GM23338 (cell line): ENCODE measurements at regions not wholly inside any gene's neighbourhood (a gene's known extent, or its start where the extent isn't known, plus 50 kb on each side); places are given as distances from the start of the nearest gene placed in this dataset.

Experiments
- CREB1 ChIP-seq: fragments of 250-450 bp; sonication (Bioruptor Pico); IDR thresholded peaks from 2 replicates; pipeline ENCODE4 v1.5.0; 2020; ENCODE audit warnings: low read depth, mild to moderate bottlenecking, moderate library complexity
- EZH2 ChIP-seq: fragments of 200-600 bp; sonication (generic); IDR thresholded peaks from one replicate; pipeline ENCODE4 v1.8.0; 2017; ENCODE audit warnings: antibody characterized with exemption, mild to moderate bottlenecking, low read depth; ENCODE audit not compliant: unreplicated experiment
- JUNB ChIP-seq: IDR thresholded peaks from one replicate; pipeline ENCODE4 v1.6.1; 2016; ENCODE audit warnings: antibody characterized with exemption; ENCODE audit not compliant: unreplicated experiment
- NANOG ChIP-seq: IDR thresholded peaks from 2 replicates; pipeline ENCODE4 v1.6.1; 2016; ENCODE audit warnings: antibody characterized with exemption, borderline replicate concordance
- POLR2AphosphoS5 ChIP-seq: IDR thresholded peaks from 2 replicates; pipeline ENCODE4 v1.6.1; 2016; ENCODE audit warnings: antibody characterized with exemption, low read depth
- ZNF331 ChIP-seq: fragments of 250-450 bp; sonication (Bioruptor Pico); IDR thresholded peaks from 2 replicates; pipeline ENCODE4 v1.5.0; 2020; ENCODE audit warnings: low read depth, mild to moderate bottlenecking, moderate library complexity
- TF ChIP-seq, protein P1 (sequence below), 2 experiments: fragments of 200-600 bp in 1 of 2; sonication (generic) in 1 of 2; conservative IDR thresholded peaks; 2 replicates each; pipeline versions ENCODE4 v1.5.1 to v1.6.1; 2016 to 2017; ENCODE audit warnings: antibody characterized with exemption in 2 of 2, low read depth in 2 of 2, mild to moderate bottlenecking in 2 of 2, moderate library complexity in 1 of 2
- TF ChIP-seq, protein P2 (sequence below): IDR thresholded peaks from 2 replicates; pipeline ENCODE4 v1.6.1; 2016; ENCODE audit warnings: antibody characterized with exemption
- TF ChIP-seq, protein P3 (sequence below): IDR thresholded peaks from one replicate; pipeline ENCODE4 v1.6.1; 2018; ENCODE audit warnings: antibody characterized with exemption; ENCODE audit not compliant: unreplicated experiment

DNA sequence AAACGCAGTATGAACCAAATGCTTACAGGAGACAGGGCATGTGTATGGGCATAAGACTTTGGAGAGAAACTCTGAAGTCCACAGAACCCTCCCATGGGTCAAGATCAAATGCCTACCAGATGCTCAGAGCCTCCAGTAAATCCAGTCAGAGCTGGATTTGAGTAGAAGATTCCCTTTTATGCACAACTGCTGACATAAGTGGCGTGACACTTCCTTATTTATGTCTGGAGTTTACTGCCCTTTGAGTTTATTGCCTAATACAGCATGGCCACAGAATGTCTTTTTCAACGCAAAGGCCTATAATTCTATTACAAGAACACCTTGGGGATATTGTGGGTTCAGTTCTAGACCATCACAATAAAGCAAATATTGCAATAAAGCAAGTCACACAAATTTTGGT, 220.0 kb upstream of the FOXQ1 start:
- TF ChIP-seq, protein P1, sequence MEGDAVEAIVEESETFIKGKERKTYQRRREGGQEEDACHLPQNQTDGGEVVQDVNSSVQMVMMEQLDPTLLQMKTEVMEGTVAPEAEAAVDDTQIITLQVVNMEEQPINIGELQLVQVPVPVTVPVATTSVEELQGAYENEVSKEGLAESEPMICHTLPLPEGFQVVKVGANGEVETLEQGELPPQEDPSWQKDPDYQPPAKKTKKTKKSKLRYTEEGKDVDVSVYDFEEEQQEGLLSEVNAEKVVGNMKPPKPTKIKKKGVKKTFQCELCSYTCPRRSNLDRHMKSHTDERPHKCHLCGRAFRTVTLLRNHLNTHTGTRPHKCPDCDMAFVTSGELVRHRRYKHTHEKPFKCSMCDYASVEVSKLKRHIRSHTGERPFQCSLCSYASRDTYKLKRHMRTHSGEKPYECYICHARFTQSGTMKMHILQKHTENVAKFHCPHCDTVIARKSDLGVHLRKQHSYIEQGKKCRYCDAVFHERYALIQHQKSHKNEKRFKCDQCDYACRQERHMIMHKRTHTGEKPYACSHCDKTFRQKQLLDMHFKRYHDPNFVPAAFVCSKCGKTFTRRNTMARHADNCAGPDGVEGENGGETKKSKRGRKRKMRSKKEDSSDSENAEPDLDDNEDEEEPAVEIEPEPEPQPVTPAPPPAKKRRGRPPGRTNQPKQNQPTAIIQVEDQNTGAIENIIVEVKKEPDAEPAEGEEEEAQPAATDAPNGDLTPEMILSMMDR (conservative IDR thresholded peaks at IDR 0.05; ENCODE audit: low read depth in 2 of 2), result no peak
- no peak for TF ChIP-seq JUNB
- TF ChIP-seq EZH2, result no peak
- TF ChIP-seq, protein P2, sequence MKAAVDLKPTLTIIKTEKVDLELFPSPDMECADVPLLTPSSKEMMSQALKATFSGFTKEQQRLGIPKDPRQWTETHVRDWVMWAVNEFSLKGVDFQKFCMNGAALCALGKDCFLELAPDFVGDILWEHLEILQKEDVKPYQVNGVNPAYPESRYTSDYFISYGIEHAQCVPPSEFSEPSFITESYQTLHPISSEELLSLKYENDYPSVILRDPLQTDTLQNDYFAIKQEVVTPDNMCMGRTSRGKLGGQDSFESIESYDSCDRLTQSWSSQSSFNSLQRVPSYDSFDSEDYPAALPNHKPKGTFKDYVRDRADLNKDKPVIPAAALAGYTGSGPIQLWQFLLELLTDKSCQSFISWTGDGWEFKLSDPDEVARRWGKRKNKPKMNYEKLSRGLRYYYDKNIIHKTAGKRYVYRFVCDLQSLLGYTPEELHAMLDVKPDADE, result no peak
- no peak for TF ChIP-seq POLR2AphosphoS5
- TF ChIP-seq, protein P3, sequence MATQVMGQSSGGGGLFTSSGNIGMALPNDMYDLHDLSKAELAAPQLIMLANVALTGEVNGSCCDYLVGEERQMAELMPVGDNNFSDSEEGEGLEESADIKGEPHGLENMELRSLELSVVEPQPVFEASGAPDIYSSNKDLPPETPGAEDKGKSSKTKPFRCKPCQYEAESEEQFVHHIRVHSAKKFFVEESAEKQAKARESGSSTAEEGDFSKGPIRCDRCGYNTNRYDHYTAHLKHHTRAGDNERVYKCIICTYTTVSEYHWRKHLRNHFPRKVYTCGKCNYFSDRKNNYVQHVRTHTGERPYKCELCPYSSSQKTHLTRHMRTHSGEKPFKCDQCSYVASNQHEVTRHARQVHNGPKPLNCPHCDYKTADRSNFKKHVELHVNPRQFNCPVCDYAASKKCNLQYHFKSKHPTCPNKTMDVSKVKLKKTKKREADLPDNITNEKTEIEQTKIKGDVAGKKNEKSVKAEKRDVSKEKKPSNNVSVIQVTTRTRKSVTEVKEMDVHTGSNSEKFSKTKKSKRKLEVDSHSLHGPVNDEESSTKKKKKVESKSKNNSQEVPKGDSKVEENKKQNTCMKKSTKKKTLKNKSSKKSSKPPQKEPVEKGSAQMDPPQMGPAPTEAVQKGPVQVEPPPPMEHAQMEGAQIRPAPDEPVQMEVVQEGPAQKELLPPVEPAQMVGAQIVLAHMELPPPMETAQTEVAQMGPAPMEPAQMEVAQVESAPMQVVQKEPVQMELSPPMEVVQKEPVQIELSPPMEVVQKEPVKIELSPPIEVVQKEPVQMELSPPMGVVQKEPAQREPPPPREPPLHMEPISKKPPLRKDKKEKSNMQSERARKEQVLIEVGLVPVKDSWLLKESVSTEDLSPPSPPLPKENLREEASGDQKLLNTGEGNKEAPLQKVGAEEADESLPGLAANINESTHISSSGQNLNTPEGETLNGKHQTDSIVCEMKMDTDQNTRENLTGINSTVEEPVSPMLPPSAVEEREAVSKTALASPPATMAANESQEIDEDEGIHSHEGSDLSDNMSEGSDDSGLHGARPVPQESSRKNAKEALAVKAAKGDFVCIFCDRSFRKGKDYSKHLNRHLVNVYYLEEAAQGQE, result no peak
- no peak for TF ChIP-seq NANOG
- no peak for TF ChIP-seq CREB1 (CRISPR knock-in tag)
- TF ChIP-seq ZNF331 (CRISPR knock-in tag), result no peak
